LNCaP clone FGC (cell line): ENCODE measurements at regions not wholly inside any gene's neighbourhood (a gene's known extent, or its start where the extent isn't known, plus 50 kb on each side); places are given as distances from the start of the nearest gene placed in this dataset.

Experiments
- DNase-seq: peaks from one replicate; pipeline ENCODE4 v3.0.0-alpha.2; 2011; ENCODE audit warnings: low read depth
- H3K4me3 ChIP-seq: 2 replicates; pipeline ENCODE4 v1.5.1; 2011; ENCODE audit warnings: mild to moderate bottlenecking, low read depth, low read length, control low read depth
- TF ChIP-seq, protein P1 (sequence below): IDR thresholded peaks from 2 replicates; pipeline ENCODE4 v1.5.1; 2012; ENCODE audit warnings: mild to moderate bottlenecking; ENCODE audit not compliant: control insufficient read depth, insufficient read depth; ENCODE audit errors: extremely low read depth

DNA sequence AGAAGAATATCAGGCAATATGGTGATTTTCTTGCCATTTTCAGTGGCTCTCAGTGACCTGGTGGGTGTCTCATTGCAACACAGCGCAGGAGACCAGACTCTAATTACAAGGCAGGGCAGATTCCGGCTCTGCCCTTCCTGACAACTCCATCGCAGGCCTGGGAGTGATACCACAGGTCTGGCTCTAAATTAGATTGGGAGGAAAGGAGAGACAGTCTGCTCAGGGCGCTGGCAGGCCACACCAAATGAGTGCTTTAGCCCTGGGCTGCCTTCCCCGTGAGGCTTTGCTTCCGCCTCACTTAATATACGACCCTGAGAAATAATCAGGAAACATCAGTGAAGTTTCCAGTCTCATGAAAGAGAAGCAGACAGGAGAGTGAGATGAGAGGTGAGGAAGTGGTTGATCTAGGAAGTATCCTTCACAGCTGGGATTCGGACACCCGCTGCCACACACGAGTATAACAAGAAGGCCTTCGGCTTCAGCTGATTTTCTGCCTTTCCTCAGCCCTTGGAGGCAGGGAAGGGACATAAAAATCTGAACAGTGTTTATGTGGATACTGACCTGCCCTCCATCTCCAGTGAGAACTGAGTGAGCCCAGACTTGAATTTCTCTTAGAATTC is 73.7 kb upstream of the PROK2 start:
- H3K4me3 ChIP-seq = no peak overlapping the region
- TF ChIP-seq, protein P1, sequence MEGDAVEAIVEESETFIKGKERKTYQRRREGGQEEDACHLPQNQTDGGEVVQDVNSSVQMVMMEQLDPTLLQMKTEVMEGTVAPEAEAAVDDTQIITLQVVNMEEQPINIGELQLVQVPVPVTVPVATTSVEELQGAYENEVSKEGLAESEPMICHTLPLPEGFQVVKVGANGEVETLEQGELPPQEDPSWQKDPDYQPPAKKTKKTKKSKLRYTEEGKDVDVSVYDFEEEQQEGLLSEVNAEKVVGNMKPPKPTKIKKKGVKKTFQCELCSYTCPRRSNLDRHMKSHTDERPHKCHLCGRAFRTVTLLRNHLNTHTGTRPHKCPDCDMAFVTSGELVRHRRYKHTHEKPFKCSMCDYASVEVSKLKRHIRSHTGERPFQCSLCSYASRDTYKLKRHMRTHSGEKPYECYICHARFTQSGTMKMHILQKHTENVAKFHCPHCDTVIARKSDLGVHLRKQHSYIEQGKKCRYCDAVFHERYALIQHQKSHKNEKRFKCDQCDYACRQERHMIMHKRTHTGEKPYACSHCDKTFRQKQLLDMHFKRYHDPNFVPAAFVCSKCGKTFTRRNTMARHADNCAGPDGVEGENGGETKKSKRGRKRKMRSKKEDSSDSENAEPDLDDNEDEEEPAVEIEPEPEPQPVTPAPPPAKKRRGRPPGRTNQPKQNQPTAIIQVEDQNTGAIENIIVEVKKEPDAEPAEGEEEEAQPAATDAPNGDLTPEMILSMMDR = no peak
- DNase-seq = no peak

DNA sequence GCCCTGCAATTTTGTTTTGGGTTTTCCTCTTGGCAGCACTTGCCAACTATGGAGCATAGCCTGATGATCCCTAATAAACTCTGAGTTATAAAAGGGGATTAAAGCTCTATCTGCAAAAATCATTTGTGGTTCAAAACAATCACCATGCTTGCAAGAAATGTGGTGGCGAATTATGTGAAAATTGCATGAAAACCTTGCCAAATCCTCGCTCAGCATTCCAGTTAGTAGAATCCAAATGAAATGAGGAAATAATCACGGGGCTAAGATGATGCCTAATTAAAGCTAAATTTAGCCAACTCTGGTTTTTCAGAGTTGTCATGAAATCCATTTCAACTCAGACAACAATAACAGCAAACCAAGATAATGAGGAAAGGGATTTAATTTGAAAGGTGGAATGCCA is 73.0 kb upstream of the PROK2 start:
- H3K4me3 ChIP-seq = no peak overlapping the region
- TF ChIP-seq, protein P1 = no peak
- no peak for DNase-seq

DNA sequence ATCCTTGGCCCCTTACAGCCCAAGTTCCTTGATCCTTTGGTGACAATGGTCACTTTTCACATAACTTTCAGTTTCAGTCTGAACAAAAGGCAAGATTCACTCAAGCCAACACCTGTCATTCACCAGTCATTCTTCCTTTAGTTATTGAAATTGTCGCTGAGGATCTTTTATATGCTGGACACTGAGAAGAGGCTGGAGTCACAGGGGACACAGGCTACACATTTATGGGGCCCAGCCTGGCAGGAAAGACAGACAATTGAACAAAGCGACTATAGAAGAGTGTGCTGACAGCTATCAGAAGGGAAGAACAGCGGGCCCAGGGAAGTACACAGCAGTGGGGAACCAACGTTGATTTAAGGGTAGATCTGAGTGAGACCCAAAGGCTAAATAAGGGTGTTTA is 69.8 kb upstream of the PROK2 start:
- TF ChIP-seq, protein P1 = no peak
- no peak overlapping the region for H3K4me3 ChIP-seq
- DNase-seq = no peak

DNA sequence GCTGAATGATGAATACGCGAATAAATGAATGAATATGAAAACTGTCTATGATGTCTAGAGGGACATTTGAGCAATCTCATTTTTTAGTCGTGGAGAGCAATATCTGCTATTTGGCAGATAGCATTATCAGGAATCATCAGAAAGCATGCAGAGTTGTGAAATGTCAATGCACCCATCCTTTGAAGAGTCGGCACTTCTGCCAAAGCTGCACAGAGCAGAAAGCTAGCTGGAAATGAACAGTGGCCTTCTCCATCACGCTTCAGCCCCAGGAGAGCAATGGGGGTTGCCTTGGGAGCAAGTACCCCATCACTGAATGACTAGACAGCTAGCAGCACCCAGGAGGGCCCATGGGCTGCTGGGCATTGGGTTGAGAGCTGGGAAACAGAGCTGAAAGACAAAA is 69.1 kb upstream of the PROK2 start:
- DNase-seq = no peak
- TF ChIP-seq, protein P1 = no peak
- no peak overlapping the region for H3K4me3 ChIP-seq

DNA sequence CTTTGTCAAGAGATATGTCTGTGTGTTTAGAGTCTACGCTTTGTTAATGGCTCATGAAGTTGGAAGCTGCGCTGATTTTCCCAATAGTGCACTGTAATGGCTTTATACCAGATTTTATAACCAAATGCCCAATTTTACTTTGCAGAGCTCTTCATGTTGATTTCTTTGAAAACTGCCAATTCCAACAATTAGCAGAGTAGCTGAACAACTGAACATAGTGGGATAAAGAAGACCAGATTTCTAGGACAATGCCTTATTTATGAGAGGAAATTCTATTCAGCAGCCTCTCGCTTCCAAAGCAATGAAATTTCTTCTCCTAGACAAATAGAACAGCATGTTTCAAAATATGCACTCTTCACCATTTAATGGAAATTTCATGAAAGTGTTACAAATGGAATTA is 66.9 kb upstream of the PROK2 start:
- DNase-seq = no peak
- TF ChIP-seq, protein P1 = no peak
- H3K4me3 ChIP-seq = no peak overlapping the region

DNA sequence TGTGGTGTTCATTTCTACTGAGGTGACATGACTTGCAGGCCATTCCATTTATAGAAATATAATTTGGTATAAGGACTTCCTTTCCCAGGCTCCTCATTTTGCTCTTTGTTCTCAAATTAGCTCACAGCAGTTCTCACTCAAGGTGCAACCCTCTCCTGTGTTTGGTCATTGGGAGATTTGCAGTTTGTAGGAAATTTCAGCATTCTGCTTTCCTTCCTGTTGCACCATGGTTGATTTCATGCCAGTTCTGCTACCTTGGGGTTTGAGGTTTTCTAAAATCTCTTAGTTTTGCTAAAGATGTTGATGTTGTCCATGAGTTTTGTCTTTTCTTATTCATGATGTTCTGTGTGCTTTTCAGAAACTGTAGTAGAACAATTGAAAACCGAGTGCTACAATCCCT is 65.7 kb upstream of the PROK2 start:
- DNase-seq = no peak
- TF ChIP-seq, protein P1 = no peak
- no peak overlapping the region for H3K4me3 ChIP-seq

DNA sequence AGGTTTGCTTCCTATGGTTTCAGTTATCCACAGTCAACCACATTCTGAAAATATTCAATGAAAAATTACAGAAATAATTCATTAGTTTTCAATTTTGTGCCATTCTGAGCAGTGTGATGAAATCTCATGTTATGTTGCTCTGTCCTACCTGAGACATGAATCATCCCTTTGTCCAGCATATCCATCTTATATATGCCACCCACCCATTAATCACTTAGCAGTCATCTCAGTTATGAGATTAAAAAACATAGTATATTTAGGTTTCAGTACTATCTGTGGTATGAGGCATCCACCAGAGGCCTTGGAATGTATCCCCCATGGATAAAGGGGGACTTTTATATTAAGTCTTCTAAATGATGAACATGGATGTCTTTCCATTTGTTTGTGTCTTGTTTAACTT is 64.7 kb upstream of the PROK2 start:
- no peak for DNase-seq
- no peak overlapping the region for H3K4me3 ChIP-seq
- TF ChIP-seq, protein P1 = no peak
